Heart right ventricle (tissue), 16 donors: ENCODE measurements at regions not wholly inside any gene's neighbourhood (a gene's known extent, or its start where the extent isn't known, plus 50 kb on each side); places are given as distances from the start of the nearest gene placed in this dataset.

Experiments used
- ATAC-seq, 8 donors: fragments of 200-7000 bp; cut with Tn5 transposase; one replicate each; pipeline ENCODE4 v1.9.1; 2020; ENCODE audit warnings: mild to moderate bottlenecking in 8 of 8, moderate library complexity in 8 of 8, moderate number of reproducible peaks in 1 of 8
- DNase-seq, 2 donors: peaks; one replicate each; pipeline ENCODE4 v3.0.0-alpha.2; 2020
- H3K27ac ChIP-seq, 10 donors: fragments of 200-600 bp; sonication (generic) in 2 of 10; one replicate each; pipeline versions ENCODE4 v1.5.0 to v1.8.0; 2020 to 2022; ENCODE audit warnings: mild to moderate bottlenecking in 3 of 10
- H3K27me3 ChIP-seq, 7 donors: fragments of 200-600 bp; one replicate each; pipeline ENCODE4 v1.8.0; 2021 to 2022; ENCODE audit warnings: mild to moderate bottlenecking in 2 of 7
- H3K36me3 ChIP-seq, 9 donors: fragments of 200-600 bp; sonication (generic) in 1 of 9; one replicate each; pipeline versions ENCODE4 v1.5.0 to v1.8.0; 2020 to 2022; ENCODE audit warnings: mild to moderate bottlenecking in 2 of 9
- H3K4me1 ChIP-seq, 9 donors: fragments of 200-600 bp; sonication (generic) in 1 of 9; one replicate each; pipeline versions ENCODE4 v1.5.0 to v1.8.0; 2020 to 2022; ENCODE audit warnings: mild to moderate bottlenecking in 4 of 9
- H3K4me3 ChIP-seq, 10 donors: fragments of 200-600 bp; sonication (generic) in 2 of 10; one replicate each; pipeline versions ENCODE4 v1.5.0 to v1.8.0; 2020 to 2022; ENCODE audit warnings: mild to moderate bottlenecking in 7 of 10, moderate library complexity in 2 of 10
- H3K9me3 ChIP-seq, 11 donors: fragments of 200-600 bp in 10 of 11; sonication (generic) in 2 of 11; one replicate each; pipeline versions ENCODE4 v1.5.0 to v1.8.0; 2013 to 2022; ENCODE audit warnings: mild to moderate bottlenecking in 2 of 11, control low read depth in 1 of 11, moderate library complexity in 1 of 11
- WGBS, 2 donors: extraction: QIAGEN DNeasy Blood & Tissue Kit; methylation state at CpG; one replicate each; pipeline ENCODE4 v1.1.7; 2013; ENCODE audit warnings: inconsistent platforms in 1 of 2; 5-methylcytosine and 5-hydroxymethylcytosine counted together
- intact Hi-C, 10 donors: fragments of 100-400 bp; cut with DNase I; formaldehyde crosslinking; loops; one replicate each; pipeline versions ENCODE4 v1.11.1 to v1.14.2; 2022
- TF ChIP-seq, protein P1 (sequence below), 9 donors: fragments of 200-600 bp; sonication (generic) in 2 of 9; IDR thresholded peaks; one replicate each; pipeline versions ENCODE4 v1.5.0 to v1.8.0; 2021 to 2022; ENCODE audit warnings: antibody characterized with exemption in 9 of 9, mild to moderate bottlenecking in 5 of 9, moderate library complexity in 1 of 9
- donor health status: Arrhythmogenic right ventricular cardiomyopathy.
- donor health status: ischemic (EF 13 %, LVEDD 7.1; RV severe dilation, severe dysfunction).
- donor health status: healthy with polysubstance abuse.
- donor health status: DM: no; HTN: yes; CAD: no.
- donor health status: DM: no; HTN: no; CAD: no.
- donor health status: ischemic (EF 25% LVEDD 6.9; RV normal size, moderate dysfunction).
- donor health status: ischemic (EF 25% LVEDD 5.7; RV mildly dilated, moderate dysfunction).
- donor health status: healthy.
- donor health status: DM: yes; HTN: yes; CAD: no.
- donor health status: Ischemic cardiomyopathy.
- donor health status: ischemic (EF 35%, LVEDD 5.7; RV mildly dilated, moderate dysfunction).
- donor health status: nonischemic (EF 11% LVEDD 7.7; RV severe dilation, severe dysfunction).
- donor health status: DM: yes; HTN: yes; CAD: no.
- donor health status: PGD.
- donor health status: ischemic (EF 29% LVEDD 5.4; RV normal size, mild dysfunction).
- donor health status: nonischemic (EF 23%, LVEDD 6.1; RV moderate dilation, normal function).

GRCh38 chrX:6708041-6708440, 173.1 kb upstream of the VCX3A start:
- H3K36me3 ChIP-seq, result no peaks in the 10 kb centered on the region
- no peaks in the 10 kb centered on the region for H3K4me1 ChIP-seq
- no peak overlapping the region for H3K27ac ChIP-seq
- intact Hi-C loops, result no loop called here
- no peaks in the 10 kb centered on the region for H3K27me3 ChIP-seq
- DNase-seq (no peak), ATAC-seq (no peak)
- H3K9me3 ChIP-seq, result no peaks in the 10 kb centered on the region
- TF ChIP-seq, protein P1, sequence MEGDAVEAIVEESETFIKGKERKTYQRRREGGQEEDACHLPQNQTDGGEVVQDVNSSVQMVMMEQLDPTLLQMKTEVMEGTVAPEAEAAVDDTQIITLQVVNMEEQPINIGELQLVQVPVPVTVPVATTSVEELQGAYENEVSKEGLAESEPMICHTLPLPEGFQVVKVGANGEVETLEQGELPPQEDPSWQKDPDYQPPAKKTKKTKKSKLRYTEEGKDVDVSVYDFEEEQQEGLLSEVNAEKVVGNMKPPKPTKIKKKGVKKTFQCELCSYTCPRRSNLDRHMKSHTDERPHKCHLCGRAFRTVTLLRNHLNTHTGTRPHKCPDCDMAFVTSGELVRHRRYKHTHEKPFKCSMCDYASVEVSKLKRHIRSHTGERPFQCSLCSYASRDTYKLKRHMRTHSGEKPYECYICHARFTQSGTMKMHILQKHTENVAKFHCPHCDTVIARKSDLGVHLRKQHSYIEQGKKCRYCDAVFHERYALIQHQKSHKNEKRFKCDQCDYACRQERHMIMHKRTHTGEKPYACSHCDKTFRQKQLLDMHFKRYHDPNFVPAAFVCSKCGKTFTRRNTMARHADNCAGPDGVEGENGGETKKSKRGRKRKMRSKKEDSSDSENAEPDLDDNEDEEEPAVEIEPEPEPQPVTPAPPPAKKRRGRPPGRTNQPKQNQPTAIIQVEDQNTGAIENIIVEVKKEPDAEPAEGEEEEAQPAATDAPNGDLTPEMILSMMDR (IDR thresholded peaks at IDR 0.05), result no peak
- 26 to 29% methylated on average over 1 of the region's 1 CpG for WGBS, 2 donors
- no peak overlapping the region for H3K4me3 ChIP-seq

GRCh38 chrX:6707497-6707896, 172.6 kb upstream of the VCX3A start:
- intact Hi-C loops, result no loop called here
- TF ChIP-seq, protein P1 (IDR thresholded peaks at IDR 0.05), result no peak
- H3K27ac ChIP-seq, result no peak overlapping the region
- H3K27me3 ChIP-seq, result no peaks in the 10 kb centered on the region
- no peaks in the 10 kb centered on the region for H3K4me1 ChIP-seq
- no peak for DNase-seq
- WGBS, 2 donors, result 69 to 77% methylated on average over 6 of the region's 6 CpGs
- no peak overlapping the region for H3K4me3 ChIP-seq
- no peaks in the 10 kb centered on the region for H3K36me3 ChIP-seq
- ATAC-seq, result no peak
- no peaks in the 10 kb centered on the region for H3K9me3 ChIP-seq

GRCh38 chrX:6701085-6701484, 166.2 kb upstream of the VCX3A start:
- intact Hi-C loops, result no loop called here
- no peak for ATAC-seq

GRCh38 chrX:6695717-6696116, 160.8 kb upstream of the VCX3A start:
- no peak overlapping the region for H3K27ac ChIP-seq
- WGBS, 2 donors, result 72 to 84% methylated on average over 5 of the region's 5 CpGs
- H3K4me1 ChIP-seq, result no peaks in the 10 kb centered on the region
- H3K36me3 ChIP-seq, result no peaks in the 10 kb centered on the region
- H3K27me3 ChIP-seq, result no peaks in the 10 kb centered on the region
- TF ChIP-seq, protein P1 (IDR thresholded peaks at IDR 0.05), result no peak
- intact Hi-C loops, result no loop called here
- ATAC-seq (no peak), DNase-seq (no peak)
- peaks cover 0 to 7% (median 0%) of the 10 kb centered on the region in 11 donors for H3K9me3 ChIP-seq
- no peak overlapping the region for H3K4me3 ChIP-seq

More at GRCh38 chrX:6701085-6701484, 166.2 kb upstream of the VCX3A start:
- Histone ChIP-seq H3K4me3 (no peak overlapping the region), H3K27me3 (no peaks in the 10 kb centered on the region), H3K27ac (no peak overlapping the region), H3K36me3 (no peaks in the 10 kb centered on the region), H3K4me1 (no peaks in the 10 kb centered on the region), H3K9me3 (no peaks in the 10 kb centered on the region)
- TF ChIP-seq, protein P1 (IDR thresholded peaks at IDR 0.05), result no peak
- DNase-seq, result no peak
- 58 to 66% methylated on average over 4 of the region's 4 CpGs for WGBS, 2 donors
